ENCODE measurements at regions not wholly inside any gene's neighbourhood (a gene's known extent, or its start where the extent isn't known, plus 50 kb on each side); places are given as distances from the start of the nearest gene placed in this dataset.

DNA sequence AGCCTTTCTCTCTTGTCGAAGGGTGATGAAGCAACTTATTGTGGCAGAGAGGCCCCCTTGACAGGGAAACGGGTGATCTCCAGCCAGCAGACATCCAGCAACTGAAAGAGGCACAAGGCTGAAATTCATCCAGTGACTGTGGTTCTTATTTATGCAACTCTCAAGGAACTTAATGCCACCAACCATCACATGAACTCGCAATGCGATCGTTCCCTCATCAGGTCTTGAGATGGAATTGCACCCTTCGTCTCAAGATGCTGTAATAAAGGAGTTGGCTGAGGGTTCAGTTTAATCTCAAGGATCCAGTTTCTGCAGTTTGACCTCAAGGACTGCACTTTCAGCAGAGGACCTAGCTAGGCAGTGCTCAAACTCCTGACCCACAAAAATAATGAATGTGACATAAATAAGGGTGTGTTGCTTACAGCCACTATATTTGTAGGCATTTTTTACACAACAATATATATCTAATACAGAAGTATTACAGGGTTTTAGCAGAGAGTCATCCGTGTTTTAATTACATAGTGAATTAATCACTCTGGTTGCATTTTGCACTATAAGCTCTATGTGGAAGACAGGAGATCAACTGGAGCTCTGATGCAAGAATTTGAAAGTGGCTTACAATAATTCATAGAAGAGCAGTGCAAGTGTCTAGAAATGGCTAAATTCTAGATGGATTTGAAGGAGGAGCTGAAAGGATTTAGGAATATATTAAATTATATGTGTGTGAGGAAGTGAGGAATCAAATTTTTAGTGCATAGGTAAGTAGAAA, 957.8 kb upstream of the CTNND2 start:
- TF ChIP-seq, protein P1, sequence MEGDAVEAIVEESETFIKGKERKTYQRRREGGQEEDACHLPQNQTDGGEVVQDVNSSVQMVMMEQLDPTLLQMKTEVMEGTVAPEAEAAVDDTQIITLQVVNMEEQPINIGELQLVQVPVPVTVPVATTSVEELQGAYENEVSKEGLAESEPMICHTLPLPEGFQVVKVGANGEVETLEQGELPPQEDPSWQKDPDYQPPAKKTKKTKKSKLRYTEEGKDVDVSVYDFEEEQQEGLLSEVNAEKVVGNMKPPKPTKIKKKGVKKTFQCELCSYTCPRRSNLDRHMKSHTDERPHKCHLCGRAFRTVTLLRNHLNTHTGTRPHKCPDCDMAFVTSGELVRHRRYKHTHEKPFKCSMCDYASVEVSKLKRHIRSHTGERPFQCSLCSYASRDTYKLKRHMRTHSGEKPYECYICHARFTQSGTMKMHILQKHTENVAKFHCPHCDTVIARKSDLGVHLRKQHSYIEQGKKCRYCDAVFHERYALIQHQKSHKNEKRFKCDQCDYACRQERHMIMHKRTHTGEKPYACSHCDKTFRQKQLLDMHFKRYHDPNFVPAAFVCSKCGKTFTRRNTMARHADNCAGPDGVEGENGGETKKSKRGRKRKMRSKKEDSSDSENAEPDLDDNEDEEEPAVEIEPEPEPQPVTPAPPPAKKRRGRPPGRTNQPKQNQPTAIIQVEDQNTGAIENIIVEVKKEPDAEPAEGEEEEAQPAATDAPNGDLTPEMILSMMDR (IDR thresholded peaks at IDR 0.05): no peak
- no peak for TF ChIP-seq POLR2A (IDR thresholded peaks at IDR 0.05)
- no peak for TF ChIP-seq POLR2AphosphoS5 (IDR thresholded peaks at IDR 0.05)

Data from sigmoid colon (tissue), 4 donors.